ENCODE measurements at regions not wholly inside any gene's neighbourhood (a gene's known extent, or its start where the extent isn't known, plus 50 kb on each side); places are given as distances from the start of the nearest gene placed in this dataset.
"Not testable (repeated sequence)": the region's sequence is repeated elsewhere in the genome, so short reads cannot be mapped to it uniquely, and the experiment has no call there.

DNA sequence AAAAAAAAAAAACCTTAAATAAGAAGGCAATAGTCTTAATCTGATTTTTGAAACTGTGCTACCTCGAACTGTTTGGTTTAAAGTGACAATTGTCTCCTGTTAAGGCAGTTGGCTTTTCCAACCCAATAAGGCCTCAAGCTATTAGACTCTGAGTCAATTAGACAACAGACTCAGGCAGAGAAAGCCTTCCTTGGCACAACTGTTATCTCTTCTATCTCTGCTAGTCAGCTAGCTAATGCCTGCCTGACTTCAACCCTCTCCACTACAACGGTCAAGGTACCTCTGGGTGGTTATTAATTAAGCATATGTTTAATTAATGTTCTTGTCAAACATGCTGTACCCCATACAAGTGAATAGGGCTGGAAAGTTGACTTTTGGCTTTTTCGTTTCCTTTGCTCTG lies 110.2 kb upstream of the NLGN1 start (continued):
- TF ChIP-seq, protein P1, sequence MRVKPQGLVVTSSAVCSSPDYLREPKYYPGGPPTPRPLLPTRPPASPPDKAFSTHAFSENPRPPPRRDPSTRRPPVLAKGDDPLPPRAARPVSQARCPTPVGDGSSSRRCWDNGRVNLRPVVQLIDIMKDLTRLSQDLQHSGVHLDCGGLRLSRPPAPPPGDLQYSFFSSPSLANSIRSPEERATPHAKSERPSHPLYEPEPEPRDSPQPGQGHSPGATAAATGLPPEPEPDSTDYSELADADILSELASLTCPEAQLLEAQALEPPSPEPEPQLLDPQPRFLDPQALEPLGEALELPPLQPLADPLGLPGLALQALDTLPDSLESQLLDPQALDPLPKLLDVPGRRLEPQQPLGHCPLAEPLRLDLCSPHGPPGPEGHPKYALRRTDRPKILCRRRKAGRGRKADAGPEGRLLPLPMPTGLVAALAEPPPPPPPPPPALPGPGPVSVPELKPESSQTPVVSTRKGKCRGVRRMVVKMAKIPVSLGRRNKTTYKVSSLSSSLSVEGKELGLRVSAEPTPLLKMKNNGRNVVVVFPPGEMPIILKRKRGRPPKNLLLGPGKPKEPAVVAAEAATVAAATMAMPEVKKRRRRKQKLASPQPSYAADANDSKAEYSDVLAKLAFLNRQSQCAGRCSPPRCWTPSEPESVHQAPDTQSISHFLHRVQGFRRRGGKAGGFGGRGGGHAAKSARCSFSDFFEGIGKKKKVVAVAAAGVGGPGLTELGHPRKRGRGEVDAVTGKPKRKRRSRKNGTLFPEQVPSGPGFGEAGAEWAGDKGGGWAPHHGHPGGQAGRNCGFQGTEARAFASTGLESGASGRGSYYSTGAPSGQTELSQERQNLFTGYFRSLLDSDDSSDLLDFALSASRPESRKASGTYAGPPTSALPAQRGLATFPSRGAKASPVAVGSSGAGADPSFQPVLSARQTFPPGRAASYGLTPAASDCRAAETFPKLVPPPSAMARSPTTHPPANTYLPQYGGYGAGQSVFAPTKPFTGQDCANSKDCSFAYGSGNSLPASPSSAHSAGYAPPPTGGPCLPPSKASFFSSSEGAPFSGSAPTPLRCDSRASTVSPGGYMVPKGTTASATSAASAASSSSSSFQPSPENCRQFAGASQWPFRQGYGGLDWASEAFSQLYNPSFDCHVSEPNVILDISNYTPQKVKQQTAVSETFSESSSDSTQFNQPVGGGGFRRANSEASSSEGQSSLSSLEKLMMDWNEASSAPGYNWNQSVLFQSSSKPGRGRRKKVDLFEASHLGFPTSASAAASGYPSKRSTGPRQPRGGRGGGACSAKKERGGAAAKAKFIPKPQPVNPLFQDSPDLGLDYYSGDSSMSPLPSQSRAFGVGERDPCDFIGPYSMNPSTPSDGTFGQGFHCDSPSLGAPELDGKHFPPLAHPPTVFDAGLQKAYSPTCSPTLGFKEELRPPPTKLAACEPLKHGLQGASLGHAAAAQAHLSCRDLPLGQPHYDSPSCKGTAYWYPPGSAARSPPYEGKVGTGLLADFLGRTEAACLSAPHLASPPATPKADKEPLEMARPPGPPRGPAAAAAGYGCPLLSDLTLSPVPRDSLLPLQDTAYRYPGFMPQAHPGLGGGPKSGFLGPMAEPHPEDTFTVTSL (CRISPR knock-in tag; IDR thresholded peaks at IDR 0.05; ENCODE audit: borderline replicate concordance) = no peak
- TF ChIP-seq HOXA7 (CRISPR knock-in tag; IDR thresholded peaks at IDR 0.05) = no peak
- no peak for TF ChIP-seq ZNF441 (CRISPR knock-in tag; IDR thresholded peaks at IDR 0.05; ENCODE audit: borderline replicate concordance)
- no peak for TF ChIP-seq ZNF263 (CRISPR knock-in tag; IDR thresholded peaks at IDR 0.05)

- intact Hi-C loops (cut with micrococcal nuclease; ENCODE audit: unreplicated experiment); ATAC-seq; BruUV-seq (replicated peaks): not testable (repeated sequence)
These were observed 111.0 kb upstream of the NLGN1 start for GRCh38 chr3:173286507-173286906.

More at GRCh38 chr3:173286507-173286906, 111.0 kb upstream of the NLGN1 start:
- H3K4me2 ChIP-seq (ENCODE audit: low read depth, low read length); H3K27me3 ChIP-seq (ENCODE audit: control insufficient read depth in 1 of 2, insufficient read depth in 2 of 2, low read length in 2 of 2); in situ Hi-C loops (cut with HindIII; ENCODE audit: extremely low pct_ligation_motif_present, low pct_unique_long_range_greater_than_20kb); H2AFZ ChIP-seq (ENCODE audit: low read length); H3K9me3 ChIP-seq (ENCODE audit: low read length); CTCF ChIA-PET (ENCODE audit: low intra/inter-chr PET ratio, low total read pairs); DNase-seq (ENCODE audit: low spot score); H3K36me3 ChIP-seq (replicated peaks in 1 of 2; ENCODE audit: control insufficient read depth in 1 of 2, insufficient read depth in 2 of 2, low read length in 2 of 2); H3K27ac ChIP-seq (ENCODE audit: extremely low read length, insufficient read depth, low read length); H3K9ac ChIP-seq (ENCODE audit: insufficient read depth, low read depth, low read length); H3K4me3 ChIP-seq (replicated peaks in 1 of 3; ENCODE audit: insufficient read depth in 1 of 3, low read depth in 2 of 3, low read length in 3 of 3); H3K79me2 ChIP-seq (ENCODE audit: insufficient read depth, low read length); POLR2A ChIA-PET; FAIRE-seq; H3K4me1 ChIP-seq (ENCODE audit: insufficient read depth, low read length); H4K20me1 ChIP-seq (ENCODE audit: insufficient read depth, low read length): not testable (repeated sequence)
- 73% methylated on average over 12 of the region's 12 CpGs for WGBS (ENCODE audit: low lambda C conversion rate)

Data from HepG2 (cell line).